T-helper 1 cell treated with Interleukin-12 subunit alpha and Interleukin-12 subunit beta and Interleukin-4 antibody, amounts not matched to agents 30 μg/mL and 1 μg/mL, for 36 hours (primary cell): ENCODE measurements at regions not wholly inside any gene's neighbourhood (a gene's known extent, or its start where the extent isn't known, plus 50 kb on each side); places are given as distances from the start of the nearest gene placed in this dataset.

Source experiments
- H3K27ac Mint-ChIP-seq: one replicate; pipeline ENCODE4 v1.8.0; 2021; ENCODE audit warnings: mild to moderate bottlenecking, mixed read lengths
- H3K27me3 Mint-ChIP-seq: one replicate; pipeline ENCODE4 v1.8.0; 2021; ENCODE audit warnings: low read depth, mixed read lengths
- H3K36me3 Mint-ChIP-seq: one replicate; pipeline ENCODE4 v1.8.0; 2021; ENCODE audit warnings: low read depth, mixed read lengths
- H3K4me1 Mint-ChIP-seq: one replicate; pipeline ENCODE4 v1.8.0; 2021; ENCODE audit warnings: low read depth, mixed read lengths
- H3K4me3 Mint-ChIP-seq: one replicate; pipeline ENCODE4 v1.8.0; 2021; ENCODE audit warnings: mild to moderate bottlenecking, moderate library complexity, mixed read lengths
- H3K9me3 Mint-ChIP-seq: one replicate; pipeline ENCODE4 v1.8.0; 2021; ENCODE audit warnings: mixed read lengths

- no peaks in the 10 kb centered on the region for H3K9me3 Mint-ChIP-seq
- H3K4me3 Mint-ChIP-seq: no peak overlapping the region
- H3K4me1 Mint-ChIP-seq: no peaks in the 10 kb centered on the region
- no peaks in the 10 kb centered on the region for H3K36me3 Mint-ChIP-seq
- H3K27me3 Mint-ChIP-seq: no peaks in the 10 kb centered on the region
- no peak overlapping the region for H3K27ac Mint-ChIP-seq
Measured at GRCh38 chr15:77731067-77731466, 98.4 kb upstream of the LINGO1 start.

GRCh38 chr15:77727635-77728304 is 95.1 kb upstream of the LINGO1 start:
- H3K36me3 Mint-ChIP-seq: no peaks in the 10 kb centered on the region
- H3K4me3 Mint-ChIP-seq: no peak overlapping the region
- no peak overlapping the region for H3K27ac Mint-ChIP-seq
- no peaks in the 10 kb centered on the region for H3K4me1 Mint-ChIP-seq
- H3K9me3 Mint-ChIP-seq: no peaks in the 10 kb centered on the region
- no peaks in the 10 kb centered on the region for H3K27me3 Mint-ChIP-seq

GRCh38 chr15:77724715-77725114 is 92.0 kb upstream of the LINGO1 start:
- Mint-ChIP-seq H3K27me3 (no peaks in the 10 kb centered on the region), H3K9me3 (no peaks in the 10 kb centered on the region), H3K27ac (no peak overlapping the region), H3K36me3 (no peaks in the 10 kb centered on the region), H3K4me1 (no peaks in the 10 kb centered on the region), H3K4me3 (no peak overlapping the region)

DNA sequence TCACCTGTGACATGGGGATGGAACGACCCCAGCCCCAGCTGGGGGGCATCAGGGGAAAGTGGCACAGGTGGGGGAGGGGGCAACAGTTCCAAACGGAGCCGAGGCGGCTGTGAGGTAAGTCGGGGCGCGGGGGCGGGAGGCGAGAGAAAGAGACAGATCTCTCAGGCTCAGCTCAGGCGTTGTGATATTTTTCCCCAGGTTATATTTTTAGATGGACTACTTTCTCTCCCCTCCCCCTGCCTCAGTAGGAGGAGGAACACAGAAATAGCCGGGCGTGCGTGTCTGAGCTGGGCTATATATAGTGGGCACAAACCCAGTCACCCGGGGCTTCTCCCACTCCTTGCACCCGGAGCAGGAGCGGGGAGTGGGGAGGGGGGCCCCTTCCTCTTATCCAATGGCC is 91.0 kb upstream of the LINGO1 start:
- Mint-ChIP-seq H3K4me1 (no peaks in the 10 kb centered on the region), H3K27ac (no peak overlapping the region)

DNA sequence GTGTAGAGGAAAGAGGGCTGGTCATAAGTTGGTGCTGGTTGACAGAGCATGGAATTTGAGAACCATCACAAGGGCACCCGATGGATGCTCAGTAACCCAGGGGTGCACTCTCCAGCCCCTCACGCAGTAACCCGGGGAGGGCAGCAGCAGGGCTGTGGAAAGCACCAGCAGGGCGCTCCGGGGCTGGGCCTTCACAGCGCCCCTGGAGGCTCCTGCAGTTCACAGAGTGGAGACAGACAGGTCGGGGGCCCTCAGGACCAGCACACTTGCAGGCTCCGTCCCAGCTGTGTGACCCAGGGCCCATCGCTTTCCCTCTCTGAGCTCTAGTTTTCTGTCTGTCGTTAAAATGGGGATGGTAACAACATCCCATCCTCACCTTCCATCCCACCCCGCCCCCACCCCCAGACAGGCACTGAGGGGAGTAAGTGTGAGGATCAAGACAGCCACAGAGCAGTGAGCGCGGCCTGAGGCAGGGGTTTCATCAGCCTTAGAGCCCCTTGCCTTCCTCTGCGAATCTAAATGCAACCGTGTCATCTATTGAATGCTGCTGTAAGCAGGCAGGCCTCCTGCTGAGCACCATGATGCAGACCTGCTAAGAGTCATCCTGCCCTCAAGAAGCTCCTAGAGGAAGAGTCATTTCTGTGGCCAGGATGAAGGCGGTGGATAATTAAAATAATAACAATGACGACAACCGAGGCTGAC is 90.2 kb upstream of the LINGO1 start:
- Mint-ChIP-seq H3K27ac (no peak overlapping the region), H3K9me3 (no peaks in the 10 kb centered on the region), H3K4me1 (no peaks in the 10 kb centered on the region), H3K36me3 (no peaks in the 10 kb centered on the region), H3K4me3 (no peak overlapping the region), H3K27me3 (no peaks in the 10 kb centered on the region)

More for the DNA sequence above, 91.0 kb upstream of the LINGO1 start:
- H3K36me3 Mint-ChIP-seq: no peaks in the 10 kb centered on the region
- no peak overlapping the region for H3K4me3 Mint-ChIP-seq
- no peaks in the 10 kb centered on the region for H3K9me3 Mint-ChIP-seq
- H3K27me3 Mint-ChIP-seq: no peaks in the 10 kb centered on the region

- Mint-ChIP-seq H3K36me3 (no peaks in the 10 kb centered on the region), H3K9me3 (no peaks in the 10 kb centered on the region), H3K4me3 (no peak overlapping the region), H3K4me1 (no peaks in the 10 kb centered on the region), H3K27me3 (no peaks in the 10 kb centered on the region), H3K27ac (no peak overlapping the region)
Measured at GRCh38 chr15:77721963-77722362, 89.3 kb upstream of the LINGO1 start.

DNA sequence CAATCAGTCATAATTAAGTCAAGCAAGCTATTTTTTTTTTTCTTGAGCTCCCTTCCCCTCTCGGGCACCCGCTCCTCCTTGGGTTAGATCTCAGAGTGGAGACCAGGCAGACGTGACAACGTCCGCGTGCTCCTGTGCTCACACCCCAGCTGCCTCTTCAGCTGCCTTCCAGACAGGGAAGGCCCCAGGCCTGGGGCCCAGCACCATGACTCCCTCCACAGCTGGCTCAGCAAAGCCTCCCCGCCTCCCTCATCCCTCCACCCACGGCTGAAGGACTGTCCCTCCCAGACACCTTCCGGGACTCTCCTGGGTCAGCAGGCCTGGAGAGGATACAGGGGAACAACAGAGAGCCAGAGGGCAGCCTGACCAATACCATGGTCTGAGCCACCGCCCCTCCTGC is 87.9 kb upstream of the LINGO1 start:
- Mint-ChIP-seq H3K36me3 (no peaks in the 10 kb centered on the region), H3K9me3 (no peaks in the 10 kb centered on the region), H3K4me3 (no peak overlapping the region), H3K27ac (no peak overlapping the region), H3K27me3 (peaks cover 7% of the 10 kb centered on the region), H3K4me1 (no peaks in the 10 kb centered on the region)

GRCh38 chr15:77720173-77720572 is 87.5 kb upstream of the LINGO1 start:
- Mint-ChIP-seq H3K27me3 (peaks cover 7% of the 10 kb centered on the region), H3K4me1 (no peaks in the 10 kb centered on the region), H3K27ac (no peak overlapping the region), H3K9me3 (no peaks in the 10 kb centered on the region), H3K4me3 (no peak overlapping the region), H3K36me3 (no peaks in the 10 kb centered on the region)

- H3K27ac Mint-ChIP-seq: no peak overlapping the region
- H3K4me3 Mint-ChIP-seq: no peak overlapping the region
- H3K9me3 Mint-ChIP-seq: no peaks in the 10 kb centered on the region
- H3K4me1 Mint-ChIP-seq: no peaks in the 10 kb centered on the region
- H3K36me3 Mint-ChIP-seq: no peaks in the 10 kb centered on the region
- peaks cover 7% of the 10 kb centered on the region for H3K27me3 Mint-ChIP-seq
Measured at GRCh38 chr15:77719450-77719849, 86.7 kb upstream of the LINGO1 start.

- no peak overlapping the region for H3K27ac Mint-ChIP-seq
- no peaks in the 10 kb centered on the region for H3K9me3 Mint-ChIP-seq
- peaks cover 7% of the 10 kb centered on the region for H3K27me3 Mint-ChIP-seq
- no peaks in the 10 kb centered on the region for H3K36me3 Mint-ChIP-seq
- H3K4me1 Mint-ChIP-seq: no peaks in the 10 kb centered on the region
- H3K4me3 Mint-ChIP-seq: no peak overlapping the region
Measured at GRCh38 chr15:77717333-77717990, 84.8 kb upstream of the LINGO1 start.

- H3K9me3 Mint-ChIP-seq: no peaks in the 10 kb centered on the region
- H3K27ac Mint-ChIP-seq: no peak overlapping the region
- H3K27me3 Mint-ChIP-seq: peaks cover 7% of the 10 kb centered on the region
- H3K4me3 Mint-ChIP-seq: no peak overlapping the region
- no peaks in the 10 kb centered on the region for H3K36me3 Mint-ChIP-seq
- no peaks in the 10 kb centered on the region for H3K4me1 Mint-ChIP-seq
Measured at GRCh38 chr15:77716632-77717332, 84.1 kb upstream of the LINGO1 start.

DNA sequence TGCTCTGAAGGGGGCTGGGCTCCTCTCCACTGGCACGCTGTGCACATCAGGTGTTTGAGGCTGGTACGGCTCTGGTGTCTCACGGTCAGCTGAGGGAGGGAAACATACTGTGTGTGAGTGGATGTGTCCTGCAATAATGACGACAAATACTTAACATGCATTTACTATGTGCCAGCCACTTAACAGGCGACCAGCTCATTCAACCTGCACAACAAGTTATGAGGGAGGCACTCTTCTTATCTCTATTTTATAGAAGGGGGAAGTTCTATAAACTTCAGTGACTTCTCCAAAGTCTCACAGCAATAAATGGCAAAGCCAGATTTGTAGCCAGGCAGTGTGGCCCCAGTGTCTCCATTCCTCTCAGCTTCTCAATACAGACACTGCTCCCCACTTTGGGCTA is 83.1 kb upstream of the LINGO1 start:
- Mint-ChIP-seq H3K4me3 (no peak overlapping the region), H3K36me3 (no peaks in the 10 kb centered on the region), H3K4me1 (no peaks in the 10 kb centered on the region), H3K27me3 (peaks cover 7% of the 10 kb centered on the region), H3K9me3 (no peaks in the 10 kb centered on the region), H3K27ac (no peak overlapping the region)

GRCh38 chr15:77715051-77715450 is 82.3 kb upstream of the LINGO1 start:
- H3K4me3 Mint-ChIP-seq: no peak overlapping the region
- H3K4me1 Mint-ChIP-seq: no peaks in the 10 kb centered on the region
- H3K9me3 Mint-ChIP-seq: no peaks in the 10 kb centered on the region
- peaks cover 7% of the 10 kb centered on the region for H3K27me3 Mint-ChIP-seq
- no peaks in the 10 kb centered on the region for H3K36me3 Mint-ChIP-seq
- H3K27ac Mint-ChIP-seq: no peak overlapping the region

- peaks cover 7% of the 10 kb centered on the region for H3K27me3 Mint-ChIP-seq
- no peaks in the 10 kb centered on the region for H3K9me3 Mint-ChIP-seq
- H3K4me3 Mint-ChIP-seq: no peak overlapping the region
- no peaks in the 10 kb centered on the region for H3K4me1 Mint-ChIP-seq
- no peaks in the 10 kb centered on the region for H3K36me3 Mint-ChIP-seq
- no peak overlapping the region for H3K27ac Mint-ChIP-seq
Measured at GRCh38 chr15:77714555-77714954, 81.8 kb upstream of the LINGO1 start.

GRCh38 chr15:77714023-77714422 is 81.3 kb upstream of the LINGO1 start:
- Mint-ChIP-seq H3K27ac (no peak overlapping the region), H3K9me3 (no peaks in the 10 kb centered on the region), H3K27me3 (peaks cover 7% of the 10 kb centered on the region), H3K4me3 (no peak overlapping the region), H3K36me3 (no peaks in the 10 kb centered on the region), H3K4me1 (no peaks in the 10 kb centered on the region)
